Upper lobe of left lung (tissue), 6 donors: ENCODE measurements at regions not wholly inside any gene's neighbourhood (a gene's known extent, or its start where the extent isn't known, plus 50 kb on each side); places are given as distances from the start of the nearest gene placed in this dataset.

Experiments used
- ATAC-seq, 2 donors: fragments of 200-7000 bp; cut with Tn5 transposase; one replicate each; pipeline ENCODE4 v1.9.1; 2022; ENCODE audit warnings: mild to moderate bottlenecking in 2 of 2, moderate library complexity in 2 of 2; ENCODE audit not compliant: low FRiP score in 2 of 2
- DNase-seq, 2 donors: peaks; one replicate each; pipeline ENCODE4 v3.0.0-alpha.2; 2019 to 2020
- H3K27ac ChIP-seq, 4 donors: fragments of 200-600 bp; sonication (generic); one replicate each; pipeline ENCODE4 v1.5.1; 2016 to 2019
- H3K27me3 ChIP-seq, 4 donors: fragments of 200-600 bp; sonication (generic); one replicate each; pipeline ENCODE4 v1.5.1; 2017 to 2019
- H3K36me3 ChIP-seq, 4 donors: fragments of 200-600 bp; sonication (generic); one replicate each; pipeline ENCODE4 v1.5.1; 2016 to 2019
- H3K4me1 ChIP-seq, 4 donors: fragments of 200-600 bp; sonication (generic); one replicate each; pipeline ENCODE4 v1.5.1; 2018 to 2019
- H3K4me3 ChIP-seq, 4 donors: fragments of 200-600 bp; sonication (generic); one replicate each; pipeline ENCODE4 v1.5.1; 2017 to 2019; ENCODE audit warnings: mild to moderate bottlenecking in 2 of 4, moderate library complexity in 1 of 4
- H3K9me3 ChIP-seq, 4 donors: fragments of 200-600 bp; sonication (generic); one replicate each; pipeline ENCODE4 v1.5.1; 2018 to 2019
- EP300 ChIP-seq, 4 donors: sonication (generic); formaldehyde crosslinking; IDR thresholded peaks; one replicate each; pipeline ENCODE4 v1.5.1; 2017; ENCODE audit warnings: antibody characterized with exemption in 4 of 4, control low read depth in 2 of 4
- POLR2A ChIP-seq, 4 donors: fragments of 450-650 bp; IDR thresholded peaks; one replicate each; pipeline ENCODE4 v1.5.1; 2016 to 2017; ENCODE audit warnings: antibody characterized with exemption in 4 of 4, mild to moderate bottlenecking in 2 of 4
- POLR2AphosphoS5 ChIP-seq, 2 donors: sonication (generic); formaldehyde crosslinking; IDR thresholded peaks; one replicate each; pipeline ENCODE4 v1.5.1; 2017; ENCODE audit warnings: antibody characterized with exemption in 2 of 2
- WGBS, 2 donors: methylation state at CpG; one replicate each; pipeline ENCODE4 v1.1.5; 2017 to 2018; 5-methylcytosine and 5-hydroxymethylcytosine counted together
- TF ChIP-seq, protein P1 (sequence below), 6 experiments: fragments of 450-650 bp in 4 of 6; fragments of 200-600 bp in 2 of 6; sonication (generic) in 2 of 6; IDR thresholded peaks; one replicate each; pipeline ENCODE4 v1.5.1; 2016 to 2019; ENCODE audit warnings: antibody characterized with exemption in 6 of 6
- donor health status: DM: no; HTN: no; CAD: no; lungs with moderate emphysema.
- donor health status: DM: no; HTN: yes; CAD: no; lungs with severe emphysema.

DNA sequence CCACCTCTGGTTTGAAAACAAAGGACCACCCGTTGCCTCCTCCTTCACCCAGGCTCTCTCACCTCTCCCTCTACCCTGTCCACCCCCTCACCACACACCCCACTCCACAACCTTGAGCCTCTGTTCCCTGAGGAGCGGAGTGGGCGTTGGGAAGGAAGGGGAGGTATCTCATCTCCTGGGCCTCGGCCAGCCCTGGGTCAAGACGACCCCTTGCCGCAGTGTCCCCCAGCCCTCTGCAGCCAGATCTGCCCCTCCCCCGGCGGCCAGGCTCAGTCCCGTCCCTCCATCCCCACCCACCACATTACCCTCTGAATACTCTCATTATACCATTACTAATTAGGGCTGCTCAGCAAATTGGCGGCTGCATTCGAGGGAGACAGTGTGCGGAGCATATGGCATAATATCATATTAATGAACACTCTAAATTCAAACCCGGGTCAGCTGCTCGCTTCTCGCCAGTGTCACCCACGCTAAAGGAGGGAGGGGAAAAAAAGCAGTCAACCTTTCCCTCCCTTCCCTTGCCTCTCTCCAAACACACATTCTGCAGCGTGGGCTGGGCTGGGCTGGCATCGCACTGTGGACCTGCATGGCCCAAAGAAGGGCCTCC is 123.2 kb upstream of the LHX1 start:
- TF ChIP-seq POLR2AphosphoS5 (IDR thresholded peaks at IDR 0.05), result no peak
- no peak for TF ChIP-seq EP300 (IDR thresholded peaks at IDR 0.05)
- TF ChIP-seq, protein P1, sequence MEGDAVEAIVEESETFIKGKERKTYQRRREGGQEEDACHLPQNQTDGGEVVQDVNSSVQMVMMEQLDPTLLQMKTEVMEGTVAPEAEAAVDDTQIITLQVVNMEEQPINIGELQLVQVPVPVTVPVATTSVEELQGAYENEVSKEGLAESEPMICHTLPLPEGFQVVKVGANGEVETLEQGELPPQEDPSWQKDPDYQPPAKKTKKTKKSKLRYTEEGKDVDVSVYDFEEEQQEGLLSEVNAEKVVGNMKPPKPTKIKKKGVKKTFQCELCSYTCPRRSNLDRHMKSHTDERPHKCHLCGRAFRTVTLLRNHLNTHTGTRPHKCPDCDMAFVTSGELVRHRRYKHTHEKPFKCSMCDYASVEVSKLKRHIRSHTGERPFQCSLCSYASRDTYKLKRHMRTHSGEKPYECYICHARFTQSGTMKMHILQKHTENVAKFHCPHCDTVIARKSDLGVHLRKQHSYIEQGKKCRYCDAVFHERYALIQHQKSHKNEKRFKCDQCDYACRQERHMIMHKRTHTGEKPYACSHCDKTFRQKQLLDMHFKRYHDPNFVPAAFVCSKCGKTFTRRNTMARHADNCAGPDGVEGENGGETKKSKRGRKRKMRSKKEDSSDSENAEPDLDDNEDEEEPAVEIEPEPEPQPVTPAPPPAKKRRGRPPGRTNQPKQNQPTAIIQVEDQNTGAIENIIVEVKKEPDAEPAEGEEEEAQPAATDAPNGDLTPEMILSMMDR (IDR thresholded peaks at IDR 0.05), result no peak
- no peak for TF ChIP-seq POLR2A (IDR thresholded peaks at IDR 0.05)
- H3K4me1 ChIP-seq, result no peaks in the 10 kb centered on the region
- DNase-seq (peak in 1 of 2 donors; percentile 37), ATAC-seq (no peak)
- no peaks in the 10 kb centered on the region for H3K36me3 ChIP-seq
- peaks cover 0 to 13% (median under 1%) of the 10 kb centered on the region in 4 donors for H3K27me3 ChIP-seq
- no peak overlapping the region for H3K4me3 ChIP-seq
- H3K27ac ChIP-seq, result no peak overlapping the region
- WGBS, 2 donors, result 53 to 56% methylated on average over 18 of the region's 18 CpGs
- H3K9me3 ChIP-seq, result no peaks in the 10 kb centered on the region

DNA sequence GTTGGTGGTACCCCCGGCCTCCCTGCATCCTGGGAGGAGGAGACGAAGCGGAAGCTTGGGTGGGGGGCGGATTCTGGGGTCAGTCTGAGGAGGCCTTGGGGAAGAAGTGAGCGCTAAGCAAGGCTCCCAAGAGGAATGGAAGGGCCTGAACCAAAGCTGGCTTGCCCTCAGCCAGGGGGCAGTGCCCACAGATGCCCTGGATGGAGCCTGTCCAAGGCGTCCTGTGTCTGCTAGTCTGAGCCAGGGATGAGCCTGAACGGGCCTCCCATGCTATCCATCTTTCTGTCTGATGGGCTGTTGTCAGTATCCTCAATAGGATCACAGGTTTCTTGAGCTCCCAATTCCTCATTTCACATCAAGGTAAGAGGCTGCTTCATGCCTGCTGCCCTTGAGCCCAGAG is 122.3 kb upstream of the LHX1 start:
- DNase-seq (no peak), ATAC-seq (no peak)
- Histone ChIP-seq H3K9me3 (no peaks in the 10 kb centered on the region), H3K4me1 (no peaks in the 10 kb centered on the region), H3K36me3 (no peaks in the 10 kb centered on the region), H3K4me3 (no peak overlapping the region), H3K27me3 (peaks cover 0 to 5% (median 0%) of the 10 kb centered on the region in 4 donors), H3K27ac (no peak overlapping the region)
- TF ChIP-seq EP300 (IDR thresholded peaks at IDR 0.05) (no peak), POLR2A (IDR thresholded peaks at IDR 0.05) (no peak), POLR2AphosphoS5 (IDR thresholded peaks at IDR 0.05) (no peak)
- TF ChIP-seq, protein P1 (IDR thresholded peaks at IDR 0.05), result no peak
- 68 to 80% methylated on average over 5 to 7 of the region's 7 CpGs for WGBS, 2 donors

DNA sequence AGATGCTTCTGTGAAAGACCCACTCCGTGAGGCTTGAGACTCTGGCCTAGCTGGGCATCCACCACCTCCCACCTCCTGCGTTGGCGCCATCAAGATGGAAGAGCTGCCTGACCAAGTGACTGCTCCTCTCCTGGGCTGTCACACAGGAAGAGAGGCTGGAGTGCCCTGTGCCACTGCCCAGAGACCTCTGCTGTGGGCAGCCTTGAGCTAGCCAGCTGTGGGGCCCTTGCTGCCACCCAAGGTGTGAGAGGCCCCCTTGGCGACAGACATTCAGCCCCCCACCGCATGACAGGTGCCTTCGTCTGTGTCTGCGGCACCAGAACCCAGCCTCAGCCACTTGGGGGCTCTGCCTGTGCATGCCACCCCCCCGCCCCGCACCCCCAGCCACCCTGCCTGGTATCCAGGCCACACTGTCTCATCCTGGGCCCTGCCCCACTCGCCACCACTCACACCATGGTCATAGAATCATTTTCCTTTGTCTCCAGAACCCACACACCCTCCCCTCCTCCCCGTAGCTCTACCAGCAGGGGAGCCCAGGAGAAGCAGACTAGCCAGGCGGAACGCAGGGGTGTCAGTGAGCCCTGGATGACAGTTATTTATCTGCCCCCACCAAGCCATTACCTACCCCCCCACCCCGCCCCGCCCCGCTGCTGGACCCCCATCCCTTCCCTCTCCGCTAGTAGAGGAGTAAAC is 120.9 kb upstream of the LHX1 start:
- Histone ChIP-seq H3K4me1 (no peaks in the 10 kb centered on the region), H3K9me3 (no peaks in the 10 kb centered on the region), H3K27me3 (peaks cover 0 to 5% (median 0%) of the 10 kb centered on the region in 4 donors), H3K36me3 (no peaks in the 10 kb centered on the region), H3K27ac (no peak overlapping the region), H3K4me3 (no peak overlapping the region)
- 70 to 78% methylated on average over 8 to 16 of the region's 17 CpGs for WGBS, 2 donors
- TF ChIP-seq POLR2AphosphoS5 (IDR thresholded peaks at IDR 0.05) (no peak), POLR2A (IDR thresholded peaks at IDR 0.05) (no peak), EP300 (IDR thresholded peaks at IDR 0.05) (no peak)
- TF ChIP-seq, protein P1 (IDR thresholded peaks at IDR 0.05), result no peak
- DNase-seq (peak in 1 of 2 donors; percentile 43), ATAC-seq (no peak)

DNA sequence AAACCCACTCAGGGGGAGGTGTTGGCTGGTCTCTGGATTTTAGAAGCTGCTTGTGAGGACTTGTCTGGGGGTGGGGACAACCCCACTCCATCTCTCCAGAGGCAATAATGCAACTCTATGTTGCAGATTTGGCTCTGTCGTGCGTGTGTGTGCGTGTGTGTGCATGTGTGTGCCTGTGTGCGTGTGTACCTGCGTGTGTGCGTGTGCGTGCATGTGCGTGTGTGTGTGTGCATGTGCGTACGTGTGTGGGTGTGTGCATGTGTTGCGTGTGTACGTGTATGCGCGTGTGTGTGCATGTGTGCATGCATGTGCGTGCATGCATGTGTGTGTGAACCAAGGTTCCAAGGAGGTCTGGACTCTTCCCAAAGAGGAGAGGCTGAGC is 120.4 kb upstream of the LHX1 start:
- H3K4me3 ChIP-seq, result no peak overlapping the region
- DNase-seq (no peak), ATAC-seq (no peak)
- H3K27me3 ChIP-seq, result peaks cover 0 to 5% (median 0%) of the 10 kb centered on the region in 4 donors
- no peaks in the 10 kb centered on the region for H3K36me3 ChIP-seq
- no peaks in the 10 kb centered on the region for H3K9me3 ChIP-seq
- H3K27ac ChIP-seq, result no peak overlapping the region
- TF ChIP-seq POLR2A (IDR thresholded peaks at IDR 0.05) (no peak), EP300 (IDR thresholded peaks at IDR 0.05) (no peak), POLR2AphosphoS5 (IDR thresholded peaks at IDR 0.05) (no peak)
- TF ChIP-seq, protein P1 (IDR thresholded peaks at IDR 0.05), result no peak
- 84 to 92% methylated on average over 15 of the region's 15 CpGs for WGBS, 2 donors
- no peaks in the 10 kb centered on the region for H3K4me1 ChIP-seq
